ENCODE measurements at regions not wholly inside any gene's neighbourhood (a gene's known extent, or its start where the extent isn't known, plus 50 kb on each side); places are given as distances from the start of the nearest gene placed in this dataset.

- no peak overlapping the region for H3K27ac Mint-ChIP-seq
- H3K9me3 Mint-ChIP-seq = peaks cover 5% of the 10 kb centered on the region
- no peak overlapping the region for H3K4me3 Mint-ChIP-seq
- no peaks in the 10 kb centered on the region for H3K27me3 Mint-ChIP-seq
- H3K36me3 Mint-ChIP-seq (ENCODE audit: low read depth) = no peaks in the 10 kb centered on the region
- intact Hi-C loops (cut with micrococcal nuclease) = no loop called here
- H3K4me1 Mint-ChIP-seq (ENCODE audit: low read depth) = no peaks in the 10 kb centered on the region
Observed at GRCh38 chr5:4339949-4340348, 744.3 kb downstream of the IRX1 start.

GRCh38 chr5:4345850-4346249 lies 750.2 kb downstream of the IRX1 start:
- H3K4me3 Mint-ChIP-seq = no peak overlapping the region
- peaks cover 25% of the 10 kb centered on the region for H3K9me3 Mint-ChIP-seq
- intact Hi-C loops (cut with micrococcal nuclease) = no loop called here
- no peaks in the 10 kb centered on the region for H3K4me1 Mint-ChIP-seq (ENCODE audit: low read depth)
- no peaks in the 10 kb centered on the region for H3K27me3 Mint-ChIP-seq
- no peak overlapping the region for H3K27ac Mint-ChIP-seq
- no peaks in the 10 kb centered on the region for H3K36me3 Mint-ChIP-seq (ENCODE audit: low read depth)

GRCh38 chr5:4348423-4348822 lies 752.8 kb downstream of the IRX1 start:
- Mint-ChIP-seq H3K4me1 (ENCODE audit: low read depth) (no peaks in the 10 kb centered on the region), H3K4me3 (no peak overlapping the region), H3K27me3 (no peaks in the 10 kb centered on the region), H3K9me3 (peaks cover 37% of the 10 kb centered on the region), H3K36me3 (ENCODE audit: low read depth) (no peaks in the 10 kb centered on the region), H3K27ac (no peak overlapping the region)
- intact Hi-C loops (cut with micrococcal nuclease) = no loop called here

- H3K27ac Mint-ChIP-seq = no peak overlapping the region
- H3K27me3 Mint-ChIP-seq = no peaks in the 10 kb centered on the region
- H3K9me3 Mint-ChIP-seq = peaks cover 42% of the 10 kb centered on the region
- H3K36me3 Mint-ChIP-seq (ENCODE audit: low read depth) = no peaks in the 10 kb centered on the region
- H3K4me1 Mint-ChIP-seq (ENCODE audit: low read depth) = no peaks in the 10 kb centered on the region
- H3K4me3 Mint-ChIP-seq = no peak overlapping the region
- intact Hi-C loops (cut with micrococcal nuclease) = no loop called here
Observed at GRCh38 chr5:4348919-4349318, 753.3 kb downstream of the IRX1 start.

- Mint-ChIP-seq H3K4me1 (ENCODE audit: low read depth) (no peaks in the 10 kb centered on the region), H3K4me3 (no peak overlapping the region), H3K9me3 (peaks cover 36% of the 10 kb centered on the region), H3K27ac (no peak overlapping the region), H3K36me3 (ENCODE audit: low read depth) (no peaks in the 10 kb centered on the region), H3K27me3 (no peaks in the 10 kb centered on the region)
- intact Hi-C loops (cut with micrococcal nuclease) = no loop called here
Observed at GRCh38 chr5:4356201-4356600, 760.6 kb downstream of the IRX1 start.

GRCh38 chr5:4359847-4360246 lies 764.2 kb downstream of the IRX1 start:
- Mint-ChIP-seq H3K27me3 (no peaks in the 10 kb centered on the region), H3K27ac (no peak overlapping the region), H3K36me3 (ENCODE audit: low read depth) (no peaks in the 10 kb centered on the region), H3K4me1 (ENCODE audit: low read depth) (no peaks in the 10 kb centered on the region), H3K9me3 (peaks cover 18% of the 10 kb centered on the region), H3K4me3 (no peak overlapping the region)
- intact Hi-C loops (cut with micrococcal nuclease) = no loop called here

GRCh38 chr5:4361753-4362152 lies 766.1 kb downstream of the IRX1 start:
- intact Hi-C loops (cut with micrococcal nuclease) = no loop called here
- peaks cover 9% of the 10 kb centered on the region for H3K9me3 Mint-ChIP-seq
- no peaks in the 10 kb centered on the region for H3K27me3 Mint-ChIP-seq
- H3K36me3 Mint-ChIP-seq (ENCODE audit: low read depth) = no peaks in the 10 kb centered on the region
- no peak overlapping the region for H3K27ac Mint-ChIP-seq
- H3K4me3 Mint-ChIP-seq = no peak overlapping the region
- H3K4me1 Mint-ChIP-seq (ENCODE audit: low read depth) = no peaks in the 10 kb centered on the region

- intact Hi-C loops (cut with micrococcal nuclease) = no loop called here
- Mint-ChIP-seq H3K27me3 (no peaks in the 10 kb centered on the region), H3K4me1 (ENCODE audit: low read depth) (no peaks in the 10 kb centered on the region), H3K9me3 (peaks cover 9% of the 10 kb centered on the region), H3K27ac (no peak overlapping the region), H3K36me3 (ENCODE audit: low read depth) (no peaks in the 10 kb centered on the region), H3K4me3 (no peak overlapping the region)
Observed at GRCh38 chr5:4362411-4362810, 766.8 kb downstream of the IRX1 start.

- H3K27me3 Mint-ChIP-seq = no peaks in the 10 kb centered on the region
- H3K27ac Mint-ChIP-seq = no peak overlapping the region
- H3K9me3 Mint-ChIP-seq = peaks cover 9% of the 10 kb centered on the region
- intact Hi-C loops (cut with micrococcal nuclease) = no loop called here
- no peaks in the 10 kb centered on the region for H3K4me1 Mint-ChIP-seq (ENCODE audit: low read depth)
- H3K36me3 Mint-ChIP-seq (ENCODE audit: low read depth) = no peaks in the 10 kb centered on the region
- H3K4me3 Mint-ChIP-seq = no peak overlapping the region
Observed at GRCh38 chr5:4363045-4363444, 767.4 kb downstream of the IRX1 start.

- Mint-ChIP-seq H3K4me3 (no peak overlapping the region), H3K27me3 (no peaks in the 10 kb centered on the region), H3K27ac (no peak overlapping the region), H3K9me3 (no peaks in the 10 kb centered on the region), H3K36me3 (ENCODE audit: low read depth) (no peaks in the 10 kb centered on the region), H3K4me1 (ENCODE audit: low read depth) (no peaks in the 10 kb centered on the region)
- intact Hi-C loops (cut with micrococcal nuclease) = no loop called here
Observed at GRCh38 chr5:4366628-4367027, 771.0 kb downstream of the IRX1 start.

GRCh38 chr5:4370218-4370617 lies 769.9 kb upstream of the ADAMTS16 start:
- no peaks in the 10 kb centered on the region for H3K27me3 Mint-ChIP-seq
- intact Hi-C loops (cut with micrococcal nuclease) = no loop called here
- H3K9me3 Mint-ChIP-seq = no peaks in the 10 kb centered on the region
- H3K27ac Mint-ChIP-seq = no peak overlapping the region
- H3K4me1 Mint-ChIP-seq (ENCODE audit: low read depth) = no peaks in the 10 kb centered on the region
- no peak overlapping the region for H3K4me3 Mint-ChIP-seq
- H3K36me3 Mint-ChIP-seq (ENCODE audit: low read depth) = no peaks in the 10 kb centered on the region

GRCh38 chr5:4372481-4372880 lies 767.6 kb upstream of the ADAMTS16 start:
- Mint-ChIP-seq H3K27ac (no peak overlapping the region), H3K36me3 (ENCODE audit: low read depth) (no peaks in the 10 kb centered on the region), H3K4me3 (no peak overlapping the region), H3K27me3 (no peaks in the 10 kb centered on the region), H3K9me3 (no peaks in the 10 kb centered on the region), H3K4me1 (ENCODE audit: low read depth) (no peaks in the 10 kb centered on the region)
- intact Hi-C loops (cut with micrococcal nuclease) = no loop called here

- H3K27me3 Mint-ChIP-seq = no peaks in the 10 kb centered on the region
- intact Hi-C loops (cut with micrococcal nuclease) = no loop called here
Observed at GRCh38 chr5:4373051-4373820, 766.9 kb upstream of the ADAMTS16 start.

GRCh38 chr5:4374866-4375265 lies 765.3 kb upstream of the ADAMTS16 start:
- Mint-ChIP-seq H3K4me3 (no peak overlapping the region), H3K27me3 (no peaks in the 10 kb centered on the region), H3K36me3 (ENCODE audit: low read depth) (no peaks in the 10 kb centered on the region), H3K9me3 (peaks cover 9% of the 10 kb centered on the region), H3K27ac (no peak overlapping the region), H3K4me1 (ENCODE audit: low read depth) (no peaks in the 10 kb centered on the region)
- intact Hi-C loops (cut with micrococcal nuclease) = no loop called here

More at GRCh38 chr5:4373051-4373820, 766.9 kb upstream of the ADAMTS16 start:
- Mint-ChIP-seq H3K27ac (no peak overlapping the region), H3K36me3 (ENCODE audit: low read depth) (no peaks in the 10 kb centered on the region), H3K4me3 (no peak overlapping the region), H3K4me1 (ENCODE audit: low read depth) (no peaks in the 10 kb centered on the region), H3K9me3 (peaks cover 7% of the 10 kb centered on the region)

- intact Hi-C loops (cut with micrococcal nuclease) = no loop called here
- peaks cover 9% of the 10 kb centered on the region for H3K9me3 Mint-ChIP-seq
- H3K4me1 Mint-ChIP-seq (ENCODE audit: low read depth) = no peaks in the 10 kb centered on the region
- H3K36me3 Mint-ChIP-seq (ENCODE audit: low read depth) = no peaks in the 10 kb centered on the region
- H3K27ac Mint-ChIP-seq = no peak overlapping the region
- no peak overlapping the region for H3K4me3 Mint-ChIP-seq
- H3K27me3 Mint-ChIP-seq = no peaks in the 10 kb centered on the region
Observed at GRCh38 chr5:4375640-4376039, 764.5 kb upstream of the ADAMTS16 start.
